ENCODE measurements at regions not wholly inside any gene's neighbourhood (a gene's known extent, or its start where the extent isn't known, plus 50 kb on each side); places are given as distances from the start of the nearest gene placed in this dataset.
"Not testable (repeated sequence)": the region's sequence is repeated elsewhere in the genome, so short reads cannot be mapped to it uniquely, and the experiment has no call there.

DNA sequence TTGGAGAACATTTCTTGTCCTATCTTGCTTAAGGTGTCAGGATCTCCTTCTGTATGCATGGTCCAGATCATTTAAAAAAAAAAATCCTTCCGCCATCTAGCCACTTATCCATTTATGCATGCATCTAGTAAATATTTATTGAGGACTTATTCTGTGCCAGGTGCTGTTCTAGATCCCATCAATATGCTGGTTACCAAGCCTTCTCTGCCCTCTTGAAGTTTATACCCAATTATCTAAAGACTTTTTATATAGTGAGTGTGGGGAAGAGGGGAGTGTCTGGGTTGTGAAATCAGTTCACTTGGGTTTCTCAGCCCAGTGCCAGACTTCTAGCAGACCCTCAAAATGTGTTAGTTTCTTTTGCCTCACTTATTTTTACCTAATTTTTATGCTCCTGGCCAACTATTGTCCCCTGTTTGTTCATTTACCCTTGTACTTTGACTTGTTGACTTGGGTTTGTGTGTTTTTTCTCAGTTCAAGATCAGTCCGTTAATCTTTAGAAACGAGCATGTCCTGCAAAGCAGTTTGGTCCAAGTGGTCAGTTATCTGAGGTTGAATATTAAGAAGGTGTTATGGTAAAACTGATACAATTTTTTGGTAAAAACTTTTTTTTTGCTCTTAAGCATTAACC is 488.9 kb downstream of the PCNX1 start:
- DNase-seq (ENCODE audit: low read depth, low spot score) = no peak

- no peak for DNase-seq (ENCODE audit: low read depth, low spot score)
Observed at GRCh38 chr14:71397371-71397770, 490.1 kb downstream of the PCNX1 start.

DNA sequence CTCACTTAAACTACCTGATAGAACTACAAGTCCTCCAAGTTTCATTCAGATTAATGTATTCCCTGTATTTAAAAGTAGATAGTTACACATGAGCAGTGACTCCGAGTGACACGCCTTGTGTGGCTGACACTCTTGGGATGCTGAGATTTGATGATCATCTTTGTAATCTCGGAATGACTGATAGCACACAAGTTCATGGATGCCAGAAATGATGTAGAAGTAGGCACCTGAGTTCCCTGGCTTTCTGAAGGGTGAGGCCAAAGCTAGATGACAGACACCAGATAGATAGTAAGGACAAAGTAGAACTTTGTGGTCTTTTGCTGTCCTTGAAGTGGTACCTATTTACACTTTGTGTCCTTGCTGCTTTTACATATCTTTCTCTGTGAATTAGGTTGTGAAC is 491.2 kb downstream of the PCNX1 start:
- no peak for DNase-seq (ENCODE audit: low read depth, low spot score)

GRCh38 chr14:71399057-71399487 is 491.8 kb downstream of the PCNX1 start:
- DNase-seq (ENCODE audit: low read depth, low spot score) = no peak

- no peak for DNase-seq (ENCODE audit: low read depth, low spot score)
Observed at GRCh38 chr14:71400871-71401321, 493.6 kb downstream of the PCNX1 start.

- DNase-seq (ENCODE audit: low read depth, low spot score) = not testable (repeated sequence)
Observed at GRCh38 chr14:71402415-71402814, 495.2 kb downstream of the PCNX1 start.

- DNase-seq (ENCODE audit: low read depth, low spot score) = no peak
Observed at GRCh38 chr14:71403656-71404055, 496.4 kb downstream of the PCNX1 start.

- DNase-seq (ENCODE audit: low read depth, low spot score) = no peak
Observed at GRCh38 chr14:71405676-71406075, 498.4 kb downstream of the PCNX1 start.

DNA sequence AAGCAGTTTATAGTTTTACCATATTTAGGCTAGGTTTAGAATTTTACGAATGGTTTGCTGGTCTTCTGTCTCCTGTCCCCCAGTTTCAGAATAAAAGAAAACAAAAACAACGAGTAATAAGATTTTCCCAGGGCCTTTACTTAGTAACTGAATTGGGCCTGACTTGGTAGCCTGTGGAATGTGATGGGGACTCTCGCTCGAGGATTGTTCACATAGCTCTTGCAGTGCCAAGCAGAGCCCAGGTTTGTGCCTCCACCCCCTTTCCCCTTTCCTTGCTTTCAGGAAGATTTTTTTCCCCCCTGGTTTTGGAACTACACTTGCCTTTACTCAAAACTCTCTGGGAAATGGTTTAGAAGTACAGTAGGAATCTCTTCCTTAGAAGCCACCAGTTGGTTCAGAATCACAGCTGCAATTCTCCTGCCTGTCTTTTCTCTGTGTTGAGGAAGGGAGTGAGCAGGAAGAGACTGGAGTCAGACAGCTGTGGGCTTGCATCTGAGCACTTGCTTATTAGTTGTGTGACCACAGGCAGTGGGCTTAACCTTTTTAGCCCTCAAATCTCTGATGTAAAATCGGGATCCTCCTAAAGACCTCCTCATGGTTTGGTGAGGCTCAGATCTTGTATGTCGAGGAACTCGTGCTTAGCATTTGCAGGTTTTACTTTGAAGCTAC is 501.2 kb downstream of the PCNX1 start:
- DNase-seq (ENCODE audit: low read depth, low spot score) = no peak

DNA sequence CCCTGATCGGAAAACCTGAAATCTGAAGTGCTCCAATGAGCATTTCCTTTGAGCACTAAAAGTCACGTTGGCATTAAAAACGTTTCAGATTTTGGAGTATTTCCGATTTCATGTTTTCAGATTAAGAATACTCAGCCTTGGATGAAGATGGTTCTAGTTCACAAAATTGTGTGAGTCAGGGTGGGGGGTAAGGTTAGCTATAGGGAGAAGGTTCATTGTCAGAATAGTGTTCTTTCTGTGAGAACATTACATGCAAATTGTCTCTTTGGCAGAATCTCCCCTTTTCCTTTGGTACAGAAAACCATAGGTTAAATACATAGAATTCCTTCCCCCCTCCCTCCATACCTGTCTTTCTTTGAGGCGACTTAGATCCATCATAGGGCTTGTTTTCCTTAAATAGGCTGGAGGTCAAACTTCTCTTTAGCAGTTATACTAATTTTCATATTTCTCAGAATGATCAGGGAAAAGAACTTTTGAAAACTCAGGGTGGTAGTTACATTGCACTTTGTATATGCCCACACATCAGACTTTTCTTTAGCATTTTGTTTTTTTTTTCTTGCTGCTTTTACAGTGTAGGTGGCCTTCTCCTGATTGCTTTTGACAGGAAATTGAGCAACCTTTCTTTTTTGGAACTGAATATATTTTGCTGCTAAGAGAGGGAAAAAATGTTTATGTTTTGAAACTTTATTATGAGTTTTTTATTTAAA is 503.5 kb downstream of the PCNX1 start:
- DNase-seq (ENCODE audit: low read depth, low spot score) = no peak

- no peak for DNase-seq (ENCODE audit: low read depth, low spot score)
Observed at GRCh38 chr14:71411285-71411595, 504.0 kb downstream of the PCNX1 start.

DNA sequence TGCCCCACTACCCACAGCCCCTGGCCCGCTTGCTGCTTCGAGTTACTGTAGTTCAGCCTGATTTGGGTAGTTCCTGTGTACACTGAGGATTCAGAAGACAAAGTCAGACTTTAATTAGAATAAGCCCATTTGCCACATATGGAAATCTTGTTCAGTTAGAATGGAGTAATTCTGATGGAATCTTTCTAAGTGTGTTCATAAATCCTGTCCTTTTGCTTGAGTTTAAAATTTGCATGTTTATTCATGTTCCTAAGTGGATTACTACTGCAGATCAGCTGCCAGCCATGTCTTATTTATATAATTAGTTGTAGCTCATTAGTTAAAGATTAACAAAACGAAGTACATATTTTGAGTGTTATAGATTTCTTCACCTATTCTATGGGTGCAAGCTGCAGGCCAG is 504.5 kb downstream of the PCNX1 start:
- DNase-seq (ENCODE audit: low read depth, low spot score) = no peak

DNA sequence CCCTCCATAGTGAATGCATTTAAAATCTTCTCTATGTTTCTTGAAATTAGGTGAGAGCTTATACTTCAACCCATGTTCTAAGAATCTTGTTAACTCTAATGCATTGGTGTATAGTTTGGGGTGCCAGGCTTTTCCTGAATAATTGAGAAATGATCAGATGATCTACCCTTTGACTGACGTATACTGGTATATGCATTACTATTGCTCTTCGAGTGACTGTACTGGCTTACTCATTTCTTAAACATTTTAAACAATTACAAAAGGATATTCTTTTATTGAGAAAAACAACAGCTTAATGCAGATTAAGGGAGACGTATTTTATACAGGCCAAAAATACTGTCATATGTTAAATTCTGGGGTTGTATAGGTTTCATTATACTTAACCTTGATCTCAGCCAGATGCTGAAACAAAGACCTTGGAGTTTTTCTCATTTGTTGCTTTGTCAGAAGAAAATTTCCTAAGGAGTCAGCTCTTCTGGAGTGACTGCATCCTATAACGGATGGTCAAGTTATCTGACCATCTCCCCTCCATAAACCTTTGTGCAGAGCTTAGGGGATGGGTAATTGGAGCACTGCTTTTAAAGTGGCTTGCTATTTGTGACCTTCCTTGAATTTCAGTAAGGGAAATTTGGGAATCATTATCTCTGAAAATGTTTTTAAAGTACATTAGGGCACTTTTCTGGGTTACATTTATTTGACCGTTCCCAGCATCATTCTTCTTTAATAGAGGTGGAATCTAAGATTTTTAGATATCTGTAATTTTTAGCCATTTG is 507.6 kb downstream of the PCNX1 start:
- no peak for DNase-seq (ENCODE audit: low read depth, low spot score)

GRCh38 chr14:71415404-71415690 is 508.1 kb downstream of the PCNX1 start:
- DNase-seq (ENCODE audit: low read depth, low spot score) = no peak

DNA sequence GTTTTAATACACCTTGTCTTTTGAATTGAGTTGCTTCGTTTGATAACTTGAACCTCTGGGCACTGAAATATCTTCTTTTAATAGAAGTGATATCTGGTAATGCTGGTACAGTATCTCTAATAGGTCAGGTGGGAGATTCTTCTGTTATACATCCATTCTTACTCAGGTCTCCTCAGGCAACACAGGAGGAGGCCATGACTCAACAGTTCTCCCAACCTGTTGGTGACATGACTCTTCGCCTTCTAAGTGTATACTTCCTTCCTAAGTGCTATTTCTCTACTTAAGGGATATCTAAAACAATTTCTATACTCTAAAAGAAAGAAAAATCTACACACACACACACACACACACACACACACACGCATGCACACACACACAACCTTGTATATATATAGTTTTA is 509.1 kb downstream of the PCNX1 start:
- no peak for DNase-seq (ENCODE audit: low read depth, low spot score)

GRCh38 chr14:71418532-71419245 is 511.4 kb downstream of the PCNX1 start:
- DNase-seq (ENCODE audit: low read depth, low spot score) = no peak

- no peak for DNase-seq (ENCODE audit: low read depth, low spot score)
Observed at GRCh38 chr14:71423481-71423880, 508.7 kb upstream of the RGS6 start.

DNA sequence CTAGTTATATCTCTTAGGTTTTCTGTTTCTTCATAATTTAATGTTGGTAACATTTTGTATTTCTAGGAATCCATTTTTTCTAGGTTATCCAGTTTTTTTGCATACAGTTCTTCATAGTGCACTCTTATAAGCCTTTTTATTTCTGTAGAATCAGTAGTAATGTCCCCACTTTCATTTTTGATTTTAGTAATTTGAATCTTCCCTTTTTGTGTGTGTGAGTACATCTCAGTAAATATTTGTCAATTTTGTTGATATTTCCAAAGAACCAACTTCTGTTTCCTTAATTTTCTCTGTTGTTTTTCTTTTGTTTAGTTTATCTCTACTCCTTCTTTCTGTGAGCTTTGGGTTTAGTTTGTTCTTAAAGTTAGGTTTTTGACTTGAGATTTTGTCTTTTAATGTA is 507.3 kb upstream of the RGS6 start:
- no peak for DNase-seq (ENCODE audit: low read depth, low spot score)

GRCh38 chr14:71426001-71426400 is 506.2 kb upstream of the RGS6 start:
- no peak for DNase-seq (ENCODE audit: low read depth, low spot score)

- DNase-seq (ENCODE audit: low read depth, low spot score) = no peak
Observed at GRCh38 chr14:71429902-71430301, 502.3 kb upstream of the RGS6 start.

GRCh38 chr14:71430321-71430677 is 501.9 kb upstream of the RGS6 start:
- no peak for DNase-seq (ENCODE audit: low read depth, low spot score)
